ENCODE measurements at regions not wholly inside any gene's neighbourhood (a gene's known extent, or its start where the extent isn't known, plus 50 kb on each side); places are given as distances from the start of the nearest gene placed in this dataset.

- TF ChIP-seq, protein P1, sequence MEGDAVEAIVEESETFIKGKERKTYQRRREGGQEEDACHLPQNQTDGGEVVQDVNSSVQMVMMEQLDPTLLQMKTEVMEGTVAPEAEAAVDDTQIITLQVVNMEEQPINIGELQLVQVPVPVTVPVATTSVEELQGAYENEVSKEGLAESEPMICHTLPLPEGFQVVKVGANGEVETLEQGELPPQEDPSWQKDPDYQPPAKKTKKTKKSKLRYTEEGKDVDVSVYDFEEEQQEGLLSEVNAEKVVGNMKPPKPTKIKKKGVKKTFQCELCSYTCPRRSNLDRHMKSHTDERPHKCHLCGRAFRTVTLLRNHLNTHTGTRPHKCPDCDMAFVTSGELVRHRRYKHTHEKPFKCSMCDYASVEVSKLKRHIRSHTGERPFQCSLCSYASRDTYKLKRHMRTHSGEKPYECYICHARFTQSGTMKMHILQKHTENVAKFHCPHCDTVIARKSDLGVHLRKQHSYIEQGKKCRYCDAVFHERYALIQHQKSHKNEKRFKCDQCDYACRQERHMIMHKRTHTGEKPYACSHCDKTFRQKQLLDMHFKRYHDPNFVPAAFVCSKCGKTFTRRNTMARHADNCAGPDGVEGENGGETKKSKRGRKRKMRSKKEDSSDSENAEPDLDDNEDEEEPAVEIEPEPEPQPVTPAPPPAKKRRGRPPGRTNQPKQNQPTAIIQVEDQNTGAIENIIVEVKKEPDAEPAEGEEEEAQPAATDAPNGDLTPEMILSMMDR (IDR thresholded peaks at IDR 0.05) = no peak
- TF ChIP-seq POLR2A (IDR thresholded peaks at IDR 0.05) = no peak
Measured at GRCh38 chr4:156173937-156174336, 220.3 kb upstream of the CTSO start.
